Ishikawa (cell line): ENCODE measurements at regions not wholly inside any gene's neighbourhood (a gene's known extent, or its start where the extent isn't known, plus 50 kb on each side); places are given as distances from the start of the nearest gene placed in this dataset.

Source experiments
- EP300 ChIP-seq: IDR thresholded peaks from 2 replicates; pipeline ENCODE4 v1.6.1; 2012; ENCODE audit warnings: borderline replicate concordance
- FOXM1 ChIP-seq: IDR thresholded peaks from 2 replicates; pipeline ENCODE4 v1.6.1; 2012; ENCODE audit warnings: low read depth, borderline replicate concordance
- YY1 ChIP-seq: IDR thresholded peaks from 2 replicates; pipeline ENCODE4 v1.6.1; 2012; ENCODE audit warnings: low read depth
- TF ChIP-seq, protein P1 (sequence below): IDR thresholded peaks from 2 replicates; pipeline ENCODE4 v1.6.1; 2012; ENCODE audit warnings: low read depth, mild to moderate bottlenecking
- TF ChIP-seq, protein P2 (sequence below): IDR thresholded peaks from 2 replicates; pipeline ENCODE4 v1.6.1; 2012

DNA sequence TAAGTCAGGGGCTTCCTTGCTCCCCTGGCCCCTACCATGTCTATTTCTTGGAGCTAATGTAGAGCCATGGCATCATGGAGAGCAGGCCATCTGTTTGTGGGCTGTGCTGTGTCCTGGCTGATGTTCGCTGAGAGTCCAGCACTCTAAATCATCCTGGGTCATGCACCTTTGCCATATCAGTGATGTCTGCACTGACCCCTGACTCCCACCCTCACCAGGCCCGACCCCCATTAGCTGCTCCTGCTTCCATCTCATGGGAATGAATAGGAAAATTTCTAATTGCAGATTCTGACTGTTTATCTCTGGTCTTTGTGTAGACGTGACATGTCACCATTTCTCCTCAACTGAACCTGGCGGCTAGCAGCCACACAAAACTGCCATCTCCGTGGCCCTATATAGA is 236.9 kb downstream of the NSG2 start:
- TF ChIP-seq, protein P1, sequence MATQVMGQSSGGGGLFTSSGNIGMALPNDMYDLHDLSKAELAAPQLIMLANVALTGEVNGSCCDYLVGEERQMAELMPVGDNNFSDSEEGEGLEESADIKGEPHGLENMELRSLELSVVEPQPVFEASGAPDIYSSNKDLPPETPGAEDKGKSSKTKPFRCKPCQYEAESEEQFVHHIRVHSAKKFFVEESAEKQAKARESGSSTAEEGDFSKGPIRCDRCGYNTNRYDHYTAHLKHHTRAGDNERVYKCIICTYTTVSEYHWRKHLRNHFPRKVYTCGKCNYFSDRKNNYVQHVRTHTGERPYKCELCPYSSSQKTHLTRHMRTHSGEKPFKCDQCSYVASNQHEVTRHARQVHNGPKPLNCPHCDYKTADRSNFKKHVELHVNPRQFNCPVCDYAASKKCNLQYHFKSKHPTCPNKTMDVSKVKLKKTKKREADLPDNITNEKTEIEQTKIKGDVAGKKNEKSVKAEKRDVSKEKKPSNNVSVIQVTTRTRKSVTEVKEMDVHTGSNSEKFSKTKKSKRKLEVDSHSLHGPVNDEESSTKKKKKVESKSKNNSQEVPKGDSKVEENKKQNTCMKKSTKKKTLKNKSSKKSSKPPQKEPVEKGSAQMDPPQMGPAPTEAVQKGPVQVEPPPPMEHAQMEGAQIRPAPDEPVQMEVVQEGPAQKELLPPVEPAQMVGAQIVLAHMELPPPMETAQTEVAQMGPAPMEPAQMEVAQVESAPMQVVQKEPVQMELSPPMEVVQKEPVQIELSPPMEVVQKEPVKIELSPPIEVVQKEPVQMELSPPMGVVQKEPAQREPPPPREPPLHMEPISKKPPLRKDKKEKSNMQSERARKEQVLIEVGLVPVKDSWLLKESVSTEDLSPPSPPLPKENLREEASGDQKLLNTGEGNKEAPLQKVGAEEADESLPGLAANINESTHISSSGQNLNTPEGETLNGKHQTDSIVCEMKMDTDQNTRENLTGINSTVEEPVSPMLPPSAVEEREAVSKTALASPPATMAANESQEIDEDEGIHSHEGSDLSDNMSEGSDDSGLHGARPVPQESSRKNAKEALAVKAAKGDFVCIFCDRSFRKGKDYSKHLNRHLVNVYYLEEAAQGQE: no peak
- TF ChIP-seq, protein P2, sequence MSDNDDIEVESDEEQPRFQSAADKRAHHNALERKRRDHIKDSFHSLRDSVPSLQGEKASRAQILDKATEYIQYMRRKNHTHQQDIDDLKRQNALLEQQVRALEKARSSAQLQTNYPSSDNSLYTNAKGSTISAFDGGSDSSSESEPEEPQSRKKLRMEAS: no peak
- TF ChIP-seq YY1 (no peak), EP300 (no peak), FOXM1 (no peak)
